Peyer's patch (tissue), 4 donors: ENCODE measurements at regions not wholly inside any gene's neighbourhood (a gene's known extent, or its start where the extent isn't known, plus 50 kb on each side); places are given as distances from the start of the nearest gene placed in this dataset.

Source experiments
- DNase-seq, 3 donors: peaks; one replicate each; pipeline ENCODE4 v3.0.0-alpha.2; 2017 to 2019
- H3K27ac ChIP-seq, 4 donors: fragments of 200-600 bp; sonication (generic); one replicate each; pipeline ENCODE4 v1.5.1; 2016 to 2019
- H3K27me3 ChIP-seq, 2 donors: fragments of 200-600 bp; sonication (generic); one replicate each; pipeline ENCODE4 v1.5.1; 2019
- H3K36me3 ChIP-seq, 3 donors: fragments of 200-600 bp; sonication (generic); one replicate each; pipeline ENCODE4 v1.5.1; 2016 to 2019
- H3K4me1 ChIP-seq, 4 donors: fragments of 200-600 bp; sonication (generic); one replicate each; pipeline ENCODE4 v1.5.1; 2016 to 2019
- H3K4me3 ChIP-seq, 4 donors: fragments of 200-600 bp; sonication (generic); 1 replicate in 3 of 4; 2 replicates in 1 of 4; pipeline ENCODE4 v1.5.1; 2016 to 2019; ENCODE audit warnings: mild to moderate bottlenecking in 1 of 4
- H3K9me3 ChIP-seq, 4 donors: fragments of 200-600 bp; sonication (generic); one replicate each; pipeline ENCODE4 v1.5.1; 2016 to 2019; ENCODE audit warnings: mild to moderate bottlenecking in 1 of 4
- CTCF ChIP-seq, 6 experiments: fragments of 450-650 bp in 4 of 6; fragments of 200-600 bp in 2 of 6; sonication (generic) in 1 of 6; IDR thresholded peaks; one replicate each; pipeline ENCODE4 v1.5.1; 2017 to 2019; ENCODE audit warnings: antibody characterized with exemption in 6 of 6, mild to moderate bottlenecking in 3 of 6, moderate library complexity in 1 of 6
- POLR2A ChIP-seq, 2 donors: fragments of 450-650 bp; IDR thresholded peaks; one replicate each; pipeline ENCODE4 v1.5.1; 2017; ENCODE audit warnings: antibody characterized with exemption in 2 of 2, mild to moderate bottlenecking in 2 of 2, moderate library complexity in 2 of 2

- no peak for TF ChIP-seq POLR2A (IDR thresholded peaks at IDR 0.05)
- no peak for TF ChIP-seq CTCF (IDR thresholded peaks at IDR 0.05)
- no peaks in the 10 kb centered on the region for H3K9me3 ChIP-seq
- H3K36me3 ChIP-seq = no peaks in the 10 kb centered on the region
- no peak overlapping the region for H3K4me3 ChIP-seq
- H3K27me3 ChIP-seq = no peaks in the 10 kb centered on the region
- H3K4me1 ChIP-seq = no peaks in the 10 kb centered on the region
- DNase-seq = no peak
- H3K27ac ChIP-seq = no peak overlapping the region
Measured at GRCh38 chr6:80922916-80923455, 816.5 kb downstream of the BCKDHB start.

- H3K4me1 ChIP-seq = no peaks in the 10 kb centered on the region
- DNase-seq = no peak
- no peak for TF ChIP-seq CTCF (IDR thresholded peaks at IDR 0.05)
- H3K36me3 ChIP-seq = no peaks in the 10 kb centered on the region
- H3K27me3 ChIP-seq = no peaks in the 10 kb centered on the region
- no peak overlapping the region for H3K4me3 ChIP-seq
- no peaks in the 10 kb centered on the region for H3K9me3 ChIP-seq
- no peak overlapping the region for H3K27ac ChIP-seq
Measured at GRCh38 chr6:80921861-80922460, 815.5 kb downstream of the BCKDHB start.

- H3K36me3 ChIP-seq = no peaks in the 10 kb centered on the region
- H3K27ac ChIP-seq = no peak overlapping the region
- DNase-seq = no peak
- no peaks in the 10 kb centered on the region for H3K27me3 ChIP-seq
- no peaks in the 10 kb centered on the region for H3K4me1 ChIP-seq
- H3K4me3 ChIP-seq = no peak overlapping the region
- TF ChIP-seq POLR2A (IDR thresholded peaks at IDR 0.05) = no peak
- no peak for TF ChIP-seq CTCF (IDR thresholded peaks at IDR 0.05)
- H3K9me3 ChIP-seq = no peaks in the 10 kb centered on the region
Measured at GRCh38 chr6:80907831-80908230, 801.4 kb downstream of the BCKDHB start.

GRCh38 chr6:80903711-80904110 is 797.2 kb downstream of the BCKDHB start:
- Histone ChIP-seq H3K9me3 (no peaks in the 10 kb centered on the region), H3K36me3 (no peaks in the 10 kb centered on the region), H3K4me1 (no peaks in the 10 kb centered on the region), H3K4me3 (no peak overlapping the region), H3K27me3 (no peaks in the 10 kb centered on the region), H3K27ac (no peak overlapping the region)
- no peak for DNase-seq
- TF ChIP-seq POLR2A (IDR thresholded peaks at IDR 0.05) (no peak), CTCF (IDR thresholded peaks at IDR 0.05) (no peak)

- Histone ChIP-seq H3K27me3 (no peaks in the 10 kb centered on the region), H3K9me3 (no peaks in the 10 kb centered on the region), H3K4me1 (no peaks in the 10 kb centered on the region), H3K27ac (no peak overlapping the region), H3K4me3 (no peak overlapping the region), H3K36me3 (no peaks in the 10 kb centered on the region)
- TF ChIP-seq CTCF (IDR thresholded peaks at IDR 0.05) (no peak), POLR2A (IDR thresholded peaks at IDR 0.05) (no peak)
- DNase-seq = no peak
Measured at GRCh38 chr6:80886475-80886874, 780.0 kb downstream of the BCKDHB start.

GRCh38 chr6:80872951-80873308 is 766.5 kb downstream of the BCKDHB start:
- Histone ChIP-seq H3K27me3 (no peaks in the 10 kb centered on the region), H3K4me3 (no peak overlapping the region), H3K36me3 (no peaks in the 10 kb centered on the region), H3K27ac (no peak overlapping the region), H3K9me3 (no peaks in the 10 kb centered on the region), H3K4me1 (no peaks in the 10 kb centered on the region)
- TF ChIP-seq CTCF (IDR thresholded peaks at IDR 0.05) (no peak), POLR2A (IDR thresholded peaks at IDR 0.05) (no peak)
- DNase-seq = no peak
